GM21619 (cell line): ENCODE measurements at regions not wholly inside any gene's neighbourhood (a gene's known extent, or its start where the extent isn't known, plus 50 kb on each side); places are given as distances from the start of the nearest gene placed in this dataset.

ENCODE experiments used
- ATAC-seq: cut with Tn5 transposase; IDR thresholded peaks from one replicate; pipeline ENCODE4 v1.9.1; 2021; ENCODE audit not compliant: unreplicated experiment

DNA sequence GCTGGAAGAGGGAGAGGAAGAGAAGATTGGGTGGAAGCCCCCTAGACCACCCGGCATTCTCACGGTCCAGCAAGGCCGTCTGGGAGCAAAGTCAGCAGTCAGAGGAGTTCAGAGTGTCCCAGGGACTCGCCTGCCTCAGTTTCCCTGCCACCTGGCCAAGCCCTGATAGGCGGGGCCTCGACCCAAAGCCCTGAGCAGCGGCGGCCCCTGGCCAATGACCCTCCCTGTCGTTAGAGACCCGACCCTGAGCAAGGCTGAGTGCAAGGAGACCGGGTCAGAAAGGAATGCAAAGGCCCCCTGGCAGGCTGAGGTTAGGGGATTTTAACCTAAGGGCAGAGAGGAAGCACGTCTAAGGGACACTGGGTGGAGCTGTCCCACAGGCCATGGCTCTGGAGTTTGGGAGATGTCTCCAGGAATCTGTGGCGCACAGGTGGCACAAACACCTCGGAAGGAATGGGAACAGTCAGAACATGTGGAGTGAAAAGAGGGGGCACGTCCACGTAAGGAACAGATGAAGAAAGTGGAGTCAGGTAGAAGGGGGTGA, 196.8 kb upstream of the PDE1C start:
- ATAC-seq, result no peak

DNA sequence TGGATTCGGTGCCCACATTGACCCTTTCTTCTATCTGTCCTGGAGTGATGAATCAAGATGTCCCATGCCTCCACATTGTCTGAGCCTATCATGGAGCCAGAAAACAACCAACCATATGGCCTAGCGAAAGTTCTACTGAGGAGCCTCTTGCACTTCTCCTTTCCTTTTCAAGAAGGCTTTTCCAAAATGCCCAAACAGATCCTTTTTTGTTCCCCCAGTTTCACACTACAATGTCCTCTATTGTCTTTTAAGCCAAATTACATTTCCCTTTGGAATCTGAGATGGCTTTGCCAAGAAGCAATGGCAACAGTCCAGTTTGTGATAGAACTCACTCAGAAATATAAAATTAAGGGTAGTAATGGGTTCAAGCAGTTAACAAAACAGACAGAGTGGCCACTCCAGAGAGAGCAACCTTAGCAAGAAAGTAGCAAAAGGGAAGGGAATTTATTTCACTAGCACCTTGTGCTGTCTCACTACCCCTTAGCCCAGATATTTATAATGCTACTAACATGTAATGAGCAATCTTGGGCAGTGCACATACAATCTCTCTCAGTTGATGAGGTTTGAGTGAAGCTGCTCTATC, 194.6 kb upstream of the PDE1C start:
- no peak for ATAC-seq

DNA sequence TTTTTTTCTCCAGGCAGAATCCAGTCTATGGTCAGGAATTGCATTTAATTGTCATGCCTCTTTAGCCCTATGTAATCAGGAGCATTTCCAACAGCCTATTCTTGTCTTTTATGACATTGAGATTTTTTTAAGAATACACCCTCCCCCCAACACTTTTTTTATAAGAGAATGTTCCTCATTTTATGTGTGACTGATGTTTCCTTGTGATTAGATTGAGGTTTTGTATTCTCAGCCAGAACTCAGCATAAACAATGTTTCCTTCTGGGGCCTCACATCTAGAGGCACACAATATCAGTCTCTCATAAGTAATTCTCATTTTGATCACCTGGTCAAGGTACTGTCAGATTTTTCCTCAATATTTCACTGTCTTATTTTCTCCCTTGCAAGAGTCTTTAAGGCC, 193.4 kb upstream of the PDE1C start:
- no peak for ATAC-seq

DNA sequence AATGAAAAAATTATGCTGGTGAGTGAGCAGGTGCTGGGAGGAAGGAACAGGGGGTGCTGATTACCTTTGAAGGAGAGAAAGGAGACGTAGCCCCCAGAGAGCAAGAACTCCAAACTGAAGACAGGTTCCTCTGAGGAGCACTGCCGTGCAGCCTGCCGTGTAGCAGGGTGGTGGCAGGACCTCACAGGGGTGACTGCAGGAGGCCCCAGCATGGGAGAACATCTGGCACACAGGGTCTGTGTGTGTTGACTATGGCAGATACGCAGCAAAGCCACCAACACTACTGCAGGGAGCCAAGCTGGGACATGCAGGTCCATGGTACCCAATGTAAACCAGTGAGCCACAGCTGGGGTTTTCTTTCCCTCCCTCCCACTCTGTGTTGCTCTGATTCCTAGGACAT, 192.1 kb upstream of the PDE1C start:
- ATAC-seq, result no peak

DNA sequence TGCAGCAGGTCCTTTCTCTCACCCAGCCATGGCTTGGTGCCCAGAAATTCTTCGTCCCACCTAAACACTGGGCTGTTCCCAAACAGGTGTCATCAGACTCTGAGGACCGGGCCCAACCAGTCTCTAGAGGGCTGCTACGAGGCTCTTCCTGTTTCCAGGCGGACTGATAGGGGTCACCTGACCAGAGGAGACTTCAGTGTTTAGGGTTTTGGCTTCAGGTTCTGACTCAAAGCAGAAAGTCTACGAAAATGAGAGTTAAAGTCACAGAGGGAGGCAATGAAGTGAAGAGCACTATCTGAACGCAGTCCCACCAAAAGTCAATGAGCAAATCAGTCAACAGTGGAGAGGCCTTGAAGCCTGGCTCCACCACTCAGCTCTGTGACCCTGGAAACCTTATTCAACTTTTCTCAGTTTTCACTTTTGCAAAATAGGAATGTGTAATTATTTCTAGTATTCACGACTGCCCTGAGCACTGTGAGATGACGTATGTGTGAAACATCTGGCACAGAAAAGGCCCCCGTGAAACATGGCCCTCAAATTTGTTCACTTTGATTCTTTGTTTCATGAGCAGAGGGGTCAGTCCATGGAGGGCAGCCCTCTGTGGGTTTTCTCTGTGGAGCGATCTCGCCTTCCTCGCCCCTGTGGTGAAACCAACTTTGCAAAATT, 189.9 kb upstream of the PDE1C start:
- peak; percentile 87 for ATAC-seq

DNA sequence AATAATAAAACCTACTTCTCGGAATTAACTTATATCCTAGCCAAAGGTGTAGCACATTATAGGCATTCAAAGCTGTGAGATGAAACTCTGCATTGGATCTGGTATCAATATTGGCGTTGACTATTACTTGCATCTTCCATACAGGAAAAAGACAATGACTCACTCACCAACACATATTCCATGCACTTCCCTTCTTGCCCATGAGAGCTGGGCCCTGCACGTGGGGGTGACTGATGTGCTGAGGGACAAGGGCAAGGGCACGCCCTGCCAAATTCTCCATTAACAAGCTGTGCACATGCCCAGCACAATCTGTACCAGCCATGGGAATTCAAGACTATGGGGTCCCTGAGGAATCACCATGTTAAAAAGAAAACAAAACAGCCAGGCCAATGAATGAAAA, 188.1 kb upstream of the PDE1C start:
- ATAC-seq, result no peak

DNA sequence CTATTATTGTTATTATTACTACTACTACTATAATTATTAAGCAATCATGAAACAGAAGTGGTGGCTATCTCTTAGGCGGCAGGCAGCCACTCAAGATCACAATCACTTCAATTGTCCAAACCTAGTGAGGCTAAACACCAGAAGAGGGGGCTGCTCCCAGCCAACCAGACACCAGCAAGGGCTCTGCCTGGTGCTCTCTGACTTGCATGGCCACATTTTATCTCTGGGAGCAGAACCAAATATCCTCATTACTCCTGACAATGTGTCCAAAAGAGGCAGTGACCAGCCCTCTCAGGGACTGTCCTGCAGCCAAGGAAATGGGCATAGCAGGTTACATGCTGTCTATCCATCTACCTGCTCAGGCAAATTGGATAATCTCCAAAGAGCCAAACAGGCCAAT, 187.4 kb upstream of the PDE1C start:
- ATAC-seq, result no peak

DNA sequence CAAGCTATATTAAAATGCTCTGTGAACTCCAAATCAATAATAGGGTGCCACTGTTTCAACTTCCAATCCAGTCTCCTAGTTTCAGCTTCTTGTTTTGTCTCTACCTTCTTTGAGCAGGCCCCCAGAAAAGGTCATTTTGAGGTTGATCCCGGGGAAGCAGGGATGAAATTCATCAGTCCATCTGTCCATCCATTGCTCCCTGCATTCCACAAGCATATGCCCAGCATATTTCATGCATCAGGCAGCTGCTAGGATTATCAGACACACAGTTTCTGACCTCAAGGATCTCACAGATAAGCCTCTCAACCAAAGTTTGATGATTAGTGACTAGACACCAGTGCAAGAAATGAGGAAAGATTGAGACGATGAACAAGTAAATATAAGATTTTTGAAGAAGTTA, 186.6 kb upstream of the PDE1C start:
- no peak for ATAC-seq

DNA sequence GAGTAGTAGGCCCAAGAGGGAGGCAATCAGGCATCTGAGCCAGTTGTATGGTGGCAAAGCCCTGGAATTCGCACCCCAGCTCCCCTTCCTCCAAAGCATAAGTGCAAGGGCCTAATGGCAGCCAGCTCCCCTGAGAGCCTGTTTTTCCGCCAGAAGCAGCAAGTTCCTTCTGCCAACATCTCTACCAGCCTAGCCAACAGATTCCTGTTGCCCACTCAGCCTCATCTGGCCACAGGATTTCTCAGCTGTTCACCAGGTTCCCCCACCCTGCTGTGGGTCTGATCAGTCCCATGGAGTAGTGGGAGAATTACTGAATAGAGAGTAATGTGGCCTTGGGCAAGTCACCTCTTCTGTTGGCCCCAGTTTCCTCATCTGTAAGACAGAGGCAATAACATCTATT, 186.2 kb upstream of the PDE1C start:
- no peak for ATAC-seq

DNA sequence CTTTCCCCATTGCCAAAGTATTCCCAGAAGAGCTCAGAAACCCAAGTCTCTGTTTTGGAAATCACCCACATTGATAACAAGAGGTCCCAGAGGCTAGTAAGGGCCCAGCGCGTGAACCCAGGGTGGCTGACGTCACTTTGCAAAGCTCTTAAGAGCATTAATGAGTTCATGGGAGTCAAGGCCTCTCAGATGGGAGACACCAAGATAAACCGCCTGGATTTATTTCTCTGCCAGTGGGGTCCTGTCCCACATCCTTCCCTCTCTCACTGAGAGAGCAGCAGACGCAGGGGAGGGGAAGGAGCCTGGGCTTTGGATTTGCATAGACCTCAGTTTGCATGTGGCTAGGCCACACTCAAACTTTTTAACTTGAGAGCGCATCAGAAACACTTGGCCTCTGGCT, 184.8 kb upstream of the PDE1C start:
- ATAC-seq, result no peak

DNA sequence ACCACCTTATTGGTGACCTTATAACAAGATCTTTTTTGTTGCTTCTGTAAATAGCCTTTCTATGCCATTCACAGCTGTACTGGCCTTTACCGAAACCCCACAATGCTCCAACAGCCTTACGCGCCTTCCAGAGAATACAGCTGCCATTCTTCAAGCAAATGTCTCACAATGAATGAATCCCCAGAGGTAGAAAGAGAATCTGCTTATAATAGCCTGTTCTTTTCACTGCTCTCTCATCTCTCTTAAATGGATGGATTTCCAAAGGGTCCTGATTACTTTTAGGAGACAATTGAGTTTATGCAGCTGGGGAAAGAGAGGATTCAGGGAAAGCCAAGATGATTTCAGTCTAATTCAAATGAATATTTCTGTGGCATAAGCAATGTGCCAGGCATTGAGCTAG, 183.1 kb upstream of the PDE1C start:
- no peak for ATAC-seq

DNA sequence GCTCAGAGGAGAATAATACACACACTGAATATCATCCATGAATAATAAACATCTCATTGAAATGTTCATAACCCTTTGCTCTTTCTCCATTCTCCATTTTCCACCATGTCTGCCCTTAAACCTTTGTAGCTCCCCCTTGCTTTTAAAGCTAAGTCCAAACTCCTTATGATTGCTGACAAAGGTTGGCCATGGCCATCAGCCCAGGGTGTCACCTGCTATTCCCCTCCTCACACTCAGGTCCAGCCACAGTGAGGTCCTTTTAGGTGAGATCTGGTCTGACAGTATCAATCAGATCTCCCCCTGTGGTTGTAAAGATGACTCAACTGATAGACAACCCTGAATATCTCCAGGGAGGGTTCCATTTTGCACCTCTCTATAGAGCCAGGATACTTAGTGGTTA, 181.5 kb upstream of the PDE1C start:
- no peak for ATAC-seq

DNA sequence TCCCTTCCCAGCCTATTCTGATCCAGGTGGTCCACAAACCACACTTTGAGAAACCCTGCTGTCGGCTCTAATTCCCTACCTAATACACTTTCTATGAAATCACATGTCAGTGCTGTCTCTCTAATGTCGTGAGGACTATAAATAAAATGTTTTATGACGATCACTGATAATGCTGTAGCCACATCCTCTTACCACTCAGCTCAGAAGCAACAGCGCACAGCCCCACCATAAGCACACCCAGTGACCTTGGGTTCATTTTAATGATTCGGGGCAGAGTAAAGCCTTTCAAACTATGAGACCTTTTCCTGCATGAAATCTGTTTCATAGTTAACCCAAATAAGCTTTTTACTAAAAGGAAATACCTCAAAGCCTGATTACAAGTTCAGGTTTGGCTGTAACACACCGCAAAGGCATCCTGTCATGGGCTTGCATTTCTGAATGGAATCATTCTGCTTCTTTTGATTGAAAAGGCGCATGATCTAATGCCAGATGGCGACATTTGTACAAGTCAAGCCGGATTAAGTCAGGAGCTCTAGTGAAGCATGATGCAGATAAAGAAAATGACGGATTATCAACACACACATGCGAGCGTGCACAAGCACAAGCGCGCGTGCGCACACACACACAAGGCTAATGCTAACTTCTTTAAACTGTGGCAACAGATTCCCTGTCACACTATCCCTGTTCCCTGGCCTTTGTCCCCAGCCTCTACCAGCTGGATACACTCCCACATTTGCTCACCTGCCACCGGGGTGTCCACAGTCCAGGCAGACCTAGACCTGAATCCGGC, 180.5 kb upstream of the PDE1C start:
- no peak for ATAC-seq

DNA sequence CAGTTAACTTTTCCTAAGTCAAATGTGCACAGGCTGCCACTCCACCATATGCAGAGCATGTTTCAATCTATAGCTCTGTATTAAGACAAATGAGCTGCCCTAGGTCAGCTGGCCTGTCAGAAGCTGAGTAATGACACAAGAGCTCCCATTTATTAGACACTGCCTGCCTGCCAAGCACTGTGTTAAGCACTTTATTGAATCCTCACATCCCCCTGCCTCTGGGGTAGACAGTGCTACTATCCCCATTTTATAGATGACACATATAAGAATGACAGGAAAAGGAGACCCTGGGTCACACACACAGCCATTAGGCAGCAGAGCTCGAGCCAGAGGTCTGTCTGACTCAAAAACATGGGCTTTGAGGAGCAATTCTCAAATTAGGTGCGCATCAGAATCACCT, 179.8 kb upstream of the PDE1C start:
- ATAC-seq, result no peak

DNA sequence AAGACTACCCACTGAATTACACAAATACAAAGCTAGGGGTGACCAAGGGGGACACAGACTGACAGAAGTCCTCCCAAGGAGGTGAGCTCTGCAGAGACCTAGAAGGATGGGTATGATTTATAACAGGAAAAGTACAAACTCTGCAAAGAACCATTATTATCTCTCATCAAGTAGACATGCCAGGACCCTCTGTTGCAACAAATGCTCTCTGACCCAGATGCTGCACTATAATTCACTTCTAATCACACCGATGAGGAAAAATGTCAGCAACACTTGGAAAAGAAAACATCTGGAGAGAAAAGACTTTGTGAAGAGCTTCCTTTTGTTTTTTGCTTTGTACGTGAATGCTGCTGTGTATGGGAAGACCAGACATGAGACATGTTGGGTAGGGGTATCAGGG, 178.3 kb upstream of the PDE1C start:
- no peak for ATAC-seq

DNA sequence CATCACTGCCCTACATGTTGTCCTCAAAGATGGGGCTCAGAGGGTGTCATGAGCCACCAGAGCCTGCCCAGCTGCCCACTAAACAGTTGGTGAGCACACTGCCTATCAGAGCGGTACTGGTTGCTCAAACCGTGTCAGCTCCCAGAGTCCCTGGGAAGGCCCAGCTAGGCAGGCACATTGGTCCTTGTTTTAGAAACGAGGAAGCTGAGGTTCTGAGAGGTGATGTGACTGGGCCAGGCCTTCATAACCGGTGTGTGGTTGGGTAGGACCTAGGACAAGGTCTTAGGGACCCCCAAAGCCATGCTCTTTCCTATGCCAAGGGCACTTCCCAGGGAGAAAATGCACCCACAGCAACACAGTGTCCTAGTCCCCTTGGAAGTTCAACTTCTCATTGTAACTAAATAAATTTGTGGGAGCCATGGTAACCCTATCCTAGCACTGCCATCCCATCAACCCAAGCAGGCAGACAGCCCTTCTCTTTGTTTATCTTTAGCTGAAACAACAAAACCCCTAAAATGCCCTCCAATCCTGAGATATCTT, 174.7 kb upstream of the PDE1C start:
- no peak for ATAC-seq

DNA sequence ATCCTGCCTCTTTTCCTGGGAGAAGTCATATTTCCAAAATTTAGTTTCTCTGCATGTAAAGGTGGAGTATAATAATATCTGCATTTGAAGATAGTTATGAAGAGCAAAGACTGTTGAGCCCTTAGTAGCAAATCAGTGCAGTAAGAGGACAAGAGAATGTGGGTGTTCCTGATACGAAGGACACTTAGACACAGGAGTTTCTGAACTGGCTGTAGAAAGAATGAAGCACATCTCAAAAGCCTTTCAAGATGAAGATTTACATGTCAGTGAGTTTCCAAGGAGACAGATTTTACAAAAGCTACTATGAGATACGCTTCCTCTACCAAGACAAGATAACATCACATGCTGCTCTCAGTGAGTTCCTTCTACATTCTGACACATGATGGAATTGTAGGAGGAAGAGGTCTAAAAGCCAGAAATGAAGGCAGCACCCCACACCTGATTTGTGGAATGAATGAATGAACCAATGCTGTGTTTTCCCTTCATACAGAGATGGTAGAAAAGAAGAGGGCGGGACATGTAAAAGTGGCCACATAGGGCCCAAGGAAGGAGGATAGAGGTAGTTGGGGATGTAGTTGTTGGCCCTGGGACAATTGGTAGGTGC, 173.6 kb upstream of the PDE1C start:
- no peak for ATAC-seq

DNA sequence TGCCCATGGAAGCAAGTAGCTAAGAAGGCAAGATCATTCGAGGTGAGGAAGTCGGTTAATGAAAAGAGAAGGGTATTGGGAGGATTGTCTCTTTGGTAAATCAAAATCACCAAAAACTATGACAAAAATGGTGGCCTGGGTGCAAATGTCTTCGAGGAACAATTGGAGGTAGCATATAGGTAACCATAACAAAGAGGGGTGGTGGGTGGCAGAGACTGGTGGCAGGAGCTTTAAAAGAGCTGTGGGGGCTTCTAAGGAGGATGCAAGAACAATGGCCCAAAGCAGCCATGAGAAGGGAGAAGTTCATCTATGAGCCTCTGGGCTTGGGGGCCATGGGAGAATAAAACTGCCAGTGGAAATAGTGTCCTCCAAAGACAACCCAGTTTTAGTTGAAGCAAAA, 172.2 kb upstream of the PDE1C start:
- no peak for ATAC-seq

DNA sequence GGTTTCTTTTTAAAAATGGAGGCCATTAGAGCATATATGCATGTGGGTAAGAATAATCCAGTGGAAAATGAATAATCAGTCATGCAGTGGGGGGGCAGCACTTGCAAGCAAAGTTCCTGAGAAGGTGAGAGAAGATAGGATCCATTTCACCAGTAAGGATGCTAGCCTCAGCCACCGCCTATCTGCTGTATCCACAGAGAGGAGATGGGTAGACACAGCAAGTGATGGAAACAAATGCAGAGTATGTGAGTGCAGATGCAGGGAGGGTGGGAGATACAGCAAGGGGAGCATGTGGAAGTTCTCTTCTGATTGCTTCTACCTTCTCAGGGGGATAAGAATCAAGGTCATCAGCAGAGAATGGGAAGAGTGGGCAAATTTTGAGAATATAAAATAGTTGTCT, 171.4 kb upstream of the PDE1C start:
- ATAC-seq, result no peak

DNA sequence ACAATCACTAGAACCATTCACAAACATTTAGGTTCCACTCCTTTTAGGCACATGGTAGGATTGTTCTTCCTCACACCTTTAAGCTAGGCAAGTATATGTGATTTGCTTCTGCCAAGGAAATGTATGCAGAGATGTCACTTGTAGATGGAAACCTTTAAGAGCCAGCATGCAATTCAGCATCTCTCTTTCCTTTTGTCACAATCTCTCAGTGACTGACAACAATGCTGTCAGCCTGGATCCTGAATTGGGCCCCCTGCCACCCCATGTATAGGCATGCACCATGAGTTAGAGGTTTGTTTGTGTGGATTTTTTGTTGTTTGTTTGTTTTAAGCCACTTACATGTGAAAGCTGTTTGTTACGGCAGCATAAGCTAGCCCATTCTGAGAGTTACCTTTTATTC, 169.6 kb upstream of the PDE1C start:
- no peak for ATAC-seq

DNA sequence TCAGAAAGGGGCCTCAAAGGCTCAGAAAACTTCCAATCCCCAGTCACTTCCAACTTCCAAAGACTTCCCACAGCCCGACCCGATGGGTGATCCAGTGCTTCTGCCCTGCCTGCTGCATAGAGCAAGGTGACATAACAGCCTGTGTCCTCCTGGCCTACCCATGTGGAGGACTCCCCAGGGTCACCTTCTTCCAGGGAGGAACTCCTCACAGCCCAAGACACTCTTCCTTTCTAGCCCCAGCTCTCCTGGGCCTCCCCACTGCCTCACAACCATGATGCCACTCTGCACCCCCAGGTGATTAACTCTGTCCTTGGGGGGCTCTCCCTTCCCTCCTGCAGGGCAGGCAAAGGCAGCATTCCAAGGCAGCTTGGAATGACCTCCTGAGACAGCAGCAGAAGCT, 158.4 kb upstream of the PDE1C start:
- no peak for ATAC-seq

DNA sequence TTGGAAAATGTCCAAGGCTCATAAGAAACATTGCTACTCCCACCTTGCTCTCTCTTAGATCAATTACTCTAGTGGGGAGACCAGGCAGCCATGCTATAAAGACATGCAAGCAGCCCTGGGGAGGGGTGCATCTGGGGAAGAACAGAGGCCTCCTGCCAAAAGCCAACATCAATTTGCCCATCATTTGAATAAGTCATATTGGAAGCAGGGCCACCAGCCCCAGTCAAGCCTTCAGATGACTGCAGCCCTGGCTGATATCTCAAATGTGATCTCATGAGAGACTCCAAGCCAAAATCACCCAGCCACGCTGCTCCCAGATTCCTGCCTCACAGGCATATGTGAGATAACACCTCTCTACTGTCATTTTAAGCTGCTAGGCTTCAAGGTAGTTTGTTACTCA, 157.5 kb upstream of the PDE1C start:
- no peak for ATAC-seq
